ENCODE measurements at regions not wholly inside any gene's neighbourhood (a gene's known extent, or its start where the extent isn't known, plus 50 kb on each side); places are given as distances from the start of the nearest gene placed in this dataset.

GRCh38 chrX:23497919-23498318, 163.3 kb downstream of the PTCHD1 start:
- TF ChIP-seq CTCF (IDR thresholded peaks at IDR 0.05; ENCODE audit: insufficient read depth, low read depth, low read length) (no peak), EZH2 (IDR thresholded peaks at IDR 0.05; ENCODE audit: insufficient read depth, low read length) (no peak)

Measured in astrocyte (in vitro differentiated cells and primary cell).